Mesothelial cell of epicardium (in vitro differentiated cells): ENCODE measurements at regions not wholly inside any gene's neighbourhood (a gene's known extent, or its start where the extent isn't known, plus 50 kb on each side); places are given as distances from the start of the nearest gene placed in this dataset.

Source experiments
- DNase-seq, 2 experiments: peaks; one replicate each; pipeline ENCODE4 v3.0.0; 2021; ENCODE audit warnings: low spot score in 2 of 2; ENCODE audit not compliant: unreplicated experiment in 2 of 2
- H3K27ac Mint-ChIP-seq: 2 replicates; pipeline ENCODE4 v1.8.0; 2021; ENCODE audit warnings: mixed read lengths
- H3K27me3 Mint-ChIP-seq: 2 replicates; pipeline ENCODE4 v1.8.0; 2021; ENCODE audit warnings: low read depth, mixed read lengths
- H3K36me3 Mint-ChIP-seq: 2 replicates; pipeline ENCODE4 v1.8.0; 2021; ENCODE audit warnings: mixed read lengths
- H3K4me1 Mint-ChIP-seq: 2 replicates; pipeline ENCODE4 v1.8.0; 2021; ENCODE audit warnings: mixed read lengths
- H3K4me3 Mint-ChIP-seq: 2 replicates; pipeline ENCODE4 v1.8.0; 2021; ENCODE audit warnings: mild to moderate bottlenecking, moderate library complexity, mixed read lengths
- H3K9me3 Mint-ChIP-seq: 2 replicates; pipeline ENCODE4 v1.8.0; 2021; ENCODE audit warnings: mixed read lengths
- TF ChIP-seq, protein P1 (sequence below): fragments of 200-600 bp; sonication (generic); IDR thresholded peaks from one replicate; pipeline ENCODE4 v1.5.0; 2021; ENCODE audit warnings: antibody characterized with exemption; ENCODE audit not compliant: unreplicated experiment

DNA sequence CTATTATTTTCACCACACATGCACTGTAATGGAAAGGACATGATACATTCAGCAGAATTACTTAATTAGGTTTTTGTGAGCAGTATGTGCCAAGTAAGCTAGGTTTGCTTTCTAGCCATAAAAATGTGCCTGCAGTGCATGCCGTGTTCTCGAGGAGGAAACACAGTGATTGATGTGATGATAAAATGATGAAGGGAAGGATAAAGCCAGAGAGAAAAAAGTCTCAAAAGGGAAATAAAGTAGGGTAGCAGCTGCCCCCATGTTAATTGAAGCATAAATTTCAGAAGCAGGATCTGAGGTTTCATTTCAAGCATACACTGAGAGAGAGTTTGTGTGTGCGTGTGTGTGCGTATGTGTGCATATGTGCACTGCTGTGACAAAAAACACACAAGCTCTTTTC lies 714.2 kb upstream of the C9orf72 start:
- H3K4me1 Mint-ChIP-seq = peaks cover 8% of the 10 kb centered on the region

DNA sequence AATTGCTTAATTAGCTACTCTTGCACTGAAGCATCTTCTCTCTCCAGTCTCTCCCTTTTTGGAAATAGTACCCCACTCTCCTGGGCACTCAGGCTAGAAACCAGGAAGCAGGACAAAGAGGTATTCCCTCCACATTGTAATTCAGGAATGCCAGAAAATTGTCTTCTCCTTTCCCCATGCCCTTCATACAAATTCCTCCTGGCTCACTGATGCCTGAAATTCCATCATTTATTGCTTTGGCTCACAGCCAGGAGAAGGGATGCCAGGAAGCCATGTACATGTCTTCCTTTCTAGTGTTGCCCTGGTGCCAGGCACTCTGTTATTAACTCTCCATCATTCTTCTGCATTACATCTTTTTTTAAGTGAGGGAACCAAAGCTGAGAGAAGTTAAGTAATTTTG lies 716.5 kb upstream of the C9orf72 start:
- peaks cover 22% of the 10 kb centered on the region for H3K9me3 Mint-ChIP-seq
- no peak for DNase-seq
- H3K4me1 Mint-ChIP-seq = peaks cover 8% of the 10 kb centered on the region
- no peaks in the 10 kb centered on the region for H3K27me3 Mint-ChIP-seq
- TF ChIP-seq, protein P1, sequence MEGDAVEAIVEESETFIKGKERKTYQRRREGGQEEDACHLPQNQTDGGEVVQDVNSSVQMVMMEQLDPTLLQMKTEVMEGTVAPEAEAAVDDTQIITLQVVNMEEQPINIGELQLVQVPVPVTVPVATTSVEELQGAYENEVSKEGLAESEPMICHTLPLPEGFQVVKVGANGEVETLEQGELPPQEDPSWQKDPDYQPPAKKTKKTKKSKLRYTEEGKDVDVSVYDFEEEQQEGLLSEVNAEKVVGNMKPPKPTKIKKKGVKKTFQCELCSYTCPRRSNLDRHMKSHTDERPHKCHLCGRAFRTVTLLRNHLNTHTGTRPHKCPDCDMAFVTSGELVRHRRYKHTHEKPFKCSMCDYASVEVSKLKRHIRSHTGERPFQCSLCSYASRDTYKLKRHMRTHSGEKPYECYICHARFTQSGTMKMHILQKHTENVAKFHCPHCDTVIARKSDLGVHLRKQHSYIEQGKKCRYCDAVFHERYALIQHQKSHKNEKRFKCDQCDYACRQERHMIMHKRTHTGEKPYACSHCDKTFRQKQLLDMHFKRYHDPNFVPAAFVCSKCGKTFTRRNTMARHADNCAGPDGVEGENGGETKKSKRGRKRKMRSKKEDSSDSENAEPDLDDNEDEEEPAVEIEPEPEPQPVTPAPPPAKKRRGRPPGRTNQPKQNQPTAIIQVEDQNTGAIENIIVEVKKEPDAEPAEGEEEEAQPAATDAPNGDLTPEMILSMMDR = no peak
- H3K36me3 Mint-ChIP-seq = no peaks in the 10 kb centered on the region
- no peak overlapping the region for H3K4me3 Mint-ChIP-seq
- H3K27ac Mint-ChIP-seq = no peak overlapping the region

More for the DNA sequence above, 714.2 kb upstream of the C9orf72 start:
- TF ChIP-seq, protein P1 = no peak
- no peaks in the 10 kb centered on the region for H3K36me3 Mint-ChIP-seq
- no peak overlapping the region for H3K4me3 Mint-ChIP-seq
- H3K27me3 Mint-ChIP-seq = no peaks in the 10 kb centered on the region
- H3K27ac Mint-ChIP-seq = no peak overlapping the region
- no peak for DNase-seq
- H3K9me3 Mint-ChIP-seq = peaks cover 22% of the 10 kb centered on the region

DNA sequence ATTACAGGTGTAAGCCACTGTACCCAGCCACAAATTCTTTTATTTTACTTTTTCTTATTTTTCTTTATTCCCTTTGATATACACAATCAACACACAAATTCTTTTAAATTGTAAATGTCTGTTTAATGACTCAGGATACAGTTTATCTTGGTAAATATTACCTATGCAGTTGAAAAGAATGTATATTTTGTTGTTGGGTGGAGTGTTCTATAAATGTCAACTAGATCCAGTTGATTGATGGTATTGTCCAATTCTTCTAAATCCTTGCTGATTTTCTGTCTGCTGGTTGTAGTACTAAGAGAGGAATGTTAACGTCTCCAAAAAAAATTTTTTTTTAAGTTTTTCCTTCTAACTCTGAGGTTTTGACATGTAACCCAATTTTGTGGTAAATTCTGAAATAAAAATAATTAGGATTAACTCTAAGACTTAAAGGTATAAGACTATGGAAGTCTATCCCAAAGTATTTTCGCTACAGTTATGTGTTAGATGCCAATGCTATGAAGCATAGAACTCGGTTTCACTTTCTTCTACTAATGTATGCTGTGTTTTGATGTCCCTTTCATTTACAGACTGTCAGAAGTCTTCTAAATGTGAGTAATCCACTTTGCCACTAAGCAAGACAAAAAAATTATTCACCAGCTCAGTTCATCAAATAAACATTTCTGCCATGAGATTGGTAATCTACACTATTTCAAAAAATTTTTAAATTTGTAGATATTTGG lies 720.2 kb upstream of the C9orf72 start:
- DNase-seq = no peak
- peaks cover 22% of the 10 kb centered on the region for H3K9me3 Mint-ChIP-seq
- H3K36me3 Mint-ChIP-seq = no peaks in the 10 kb centered on the region
- H3K4me1 Mint-ChIP-seq = peaks cover 5% of the 10 kb centered on the region
- no peaks in the 10 kb centered on the region for H3K27me3 Mint-ChIP-seq
- H3K27ac Mint-ChIP-seq = no peak overlapping the region
- TF ChIP-seq, protein P1 = no peak
- no peak overlapping the region for H3K4me3 Mint-ChIP-seq

DNA sequence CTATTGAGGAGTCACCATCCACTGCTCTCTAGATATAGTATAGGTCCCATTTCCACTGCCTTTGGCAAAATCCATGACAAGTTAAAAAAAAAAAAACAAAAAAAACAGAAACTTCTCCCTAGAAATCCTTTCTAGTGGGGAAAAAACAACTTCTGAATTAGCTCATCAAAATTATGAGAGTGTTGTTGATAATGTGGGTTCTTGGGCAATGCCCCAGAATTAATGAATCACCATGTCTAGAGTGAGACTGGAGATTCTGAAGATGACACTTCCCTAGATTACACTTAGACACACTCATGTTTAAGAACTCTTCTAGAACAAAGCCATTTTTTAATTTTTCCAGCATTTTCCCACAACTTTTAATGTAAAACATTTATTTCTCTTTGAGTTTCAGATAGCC lies 728.0 kb upstream of the C9orf72 start:
- TF ChIP-seq, protein P1 = no peak
- H3K4me1 Mint-ChIP-seq = no peaks in the 10 kb centered on the region
- no peak for DNase-seq

DNA sequence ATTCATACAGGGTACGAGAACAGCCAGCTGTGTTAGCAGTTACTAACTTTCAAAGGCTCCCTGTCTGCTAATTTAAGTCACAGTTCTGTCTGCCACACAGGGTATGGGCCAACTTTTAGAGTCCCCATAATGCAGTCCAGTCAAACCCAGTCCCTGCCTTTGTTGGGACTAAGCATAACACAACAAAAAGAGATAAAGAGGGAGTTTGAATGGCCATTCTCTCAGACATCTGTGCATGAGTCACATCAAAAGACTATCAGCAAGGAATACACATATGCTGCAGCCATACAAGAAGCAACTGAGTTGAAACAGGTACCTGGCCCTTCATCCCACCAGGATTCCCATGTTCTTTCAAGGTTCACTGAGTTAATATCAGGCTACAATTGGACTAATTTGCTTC lies 744.5 kb upstream of the C9orf72 start:
- no peak for DNase-seq
- TF ChIP-seq, protein P1 = no peak
- Mint-ChIP-seq H3K27ac (no peak overlapping the region), H3K4me1 (no peaks in the 10 kb centered on the region), H3K4me3 (no peak overlapping the region), H3K9me3 (no peaks in the 10 kb centered on the region), H3K27me3 (no peaks in the 10 kb centered on the region), H3K36me3 (no peaks in the 10 kb centered on the region)

More for the DNA sequence above, 728.0 kb upstream of the C9orf72 start:
- Mint-ChIP-seq H3K27me3 (no peaks in the 10 kb centered on the region), H3K27ac (no peak overlapping the region), H3K4me3 (no peak overlapping the region), H3K9me3 (peaks cover 14% of the 10 kb centered on the region), H3K36me3 (no peaks in the 10 kb centered on the region)
